ENCODE measurements at regions not wholly inside any gene's neighbourhood (a gene's known extent, or its start where the extent isn't known, plus 50 kb on each side); places are given as distances from the start of the nearest gene placed in this dataset.
A peak's percentile ranks its signal among the peaks of the same experiment; 100 is the strongest.

- Histone ChIP-seq H3K9me2 (no peaks in the 10 kb centered on the region), H3K27ac (ENCODE audit: low read depth in 2 of 2, low read length in 1 of 2) (0 out of 4 replicates have a peak overlapping the region, but pooled peaks of 1 of the 2 experiments have one; percentile 93), H2AFZ (ENCODE audit: low read depth) (no peak overlapping the region), H3K36me3 (replicated peaks in 1 of 2; ENCODE audit: control insufficient read depth in 1 of 2, insufficient read depth in 2 of 2, low read length in 1 of 2) (no peaks in the 10 kb centered on the region), H4K20me1 (ENCODE audit: insufficient read depth) (no peaks in the 10 kb centered on the region), H3K9ac (no peak overlapping the region), H3K4me2 (no peak overlapping the region), H3F3A (replicated peaks; ENCODE audit: insufficient read depth) (peaks cover 25% of the 10 kb centered on the region), H3K27me3 (ENCODE audit: insufficient read depth) (no peaks in the 10 kb centered on the region), H3K9me3 (no peaks in the 10 kb centered on the region), H3K4me1 (ENCODE audit: control insufficient read depth in 1 of 2, insufficient read depth in 2 of 2, low read depth in 1 of 2, low read length in 1 of 2) (peaks cover 5 to 43% of the 10 kb centered on the region in 2 experiments), H3K4me3 (ENCODE audit: low read depth in 2 of 2, low read length in 1 of 2) (no peak overlapping the region), H3K79me2 (ENCODE audit: insufficient read depth) (no peaks in the 10 kb centered on the region)
- POLR2A ChIA-PET = no interaction called here
- WGBS (ENCODE audit: low lambda C conversion rate) = 84% methylated on average over 4 of the region's 4 CpGs
- TF ChIP-seq JUND (IDR thresholded peaks at IDR 0.05) (no peak), TCF12 (IDR thresholded peaks at IDR 0.05) (no peak), GATA2 (CRISPR knock-in tag; IDR thresholded peaks at IDR 0.05) (no peak), EP300 (IDR thresholded peaks at IDR 0.05; ENCODE audit: borderline replicate concordance in 1 of 2, low read depth in 1 of 2, low read length in 1 of 2) (no peak), FOXM1 (IDR thresholded peaks at IDR 0.05; ENCODE audit: low read depth) (no peak), USF2 (IDR thresholded peaks at IDR 0.05; ENCODE audit: borderline replicate concordance, low read depth, low read length) (no peak), MAX (IDR thresholded peaks at IDR 0.05; ENCODE audit: low read depth) (no peak)
- CTCF ChIA-PET = no interaction called here
- DNase-seq = no peak
Measured at GRCh38 chr2:133819906-133820305, 251.6 kb upstream of the NCKAP5 start.

DNA sequence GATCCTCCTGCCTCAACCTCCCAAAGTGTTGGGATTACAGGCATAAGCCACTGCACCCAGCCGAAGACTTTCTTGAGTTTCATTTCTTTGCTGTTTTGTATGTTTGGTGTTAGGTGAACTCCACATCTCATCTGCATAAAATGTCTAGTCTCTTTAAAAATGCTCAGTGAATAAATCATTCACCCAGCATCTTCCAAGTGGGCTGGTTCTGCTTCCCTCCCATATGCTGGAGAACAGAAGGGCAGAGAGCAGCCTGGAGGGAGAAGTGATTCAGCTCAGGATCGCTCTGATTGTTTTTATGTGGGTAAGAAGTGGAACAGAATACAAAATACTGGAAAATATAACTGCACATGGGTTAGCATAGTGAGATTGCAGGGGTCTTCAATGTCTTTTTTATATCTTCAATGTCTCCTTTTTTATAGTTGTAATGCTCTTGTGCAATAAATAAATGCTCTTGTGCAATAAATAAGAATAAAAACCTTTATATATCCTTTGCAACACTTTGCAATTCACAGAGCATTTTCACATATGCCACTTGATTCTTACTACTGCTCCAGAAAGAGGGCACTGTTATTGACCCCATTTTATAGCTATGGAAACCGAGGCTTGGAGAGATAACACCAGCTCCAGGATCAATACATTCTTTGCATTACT, 253.0 kb upstream of the NCKAP5 start:
- TF ChIP-seq TAF1 (IDR thresholded peaks at IDR 0.05; ENCODE audit: borderline replicate concordance, low read depth, low read length) = no peak
- no peak for TF ChIP-seq TEAD4 (IDR thresholded peaks at IDR 0.05; ENCODE audit: borderline replicate concordance, insufficient read depth)
- TF ChIP-seq RCOR1 (IDR thresholded peaks at IDR 0.05; ENCODE audit: low read length) = no peak
- TF ChIP-seq EP300 (IDR thresholded peaks at IDR 0.05; ENCODE audit: borderline replicate concordance in 1 of 2, low read depth in 1 of 2, low read length in 1 of 2) = no peak
- 0 out of 2 replicates have a peak, but pooled peaks have one; percentile 12 for TF ChIP-seq PBX3 (IDR thresholded peaks at IDR 0.05)
- TF ChIP-seq POLR2AphosphoS5 (IDR thresholded peaks at IDR 0.05; ENCODE audit: low read depth, low read length) = no peak
- no peaks in the 10 kb centered on the region for H4K20me1 ChIP-seq (ENCODE audit: insufficient read depth)
- H2AFZ ChIP-seq (ENCODE audit: low read depth) = 0 out of 2 replicates have a peak overlapping the region, but pooled peaks have one; percentile 30

More for the DNA sequence above, 253.0 kb upstream of the NCKAP5 start:
- Histone ChIP-seq H3K4me3 (ENCODE audit: low read depth in 2 of 2, low read length in 1 of 2) (no peak overlapping the region), H3K4me2 (no peak overlapping the region), H3K27me3 (ENCODE audit: insufficient read depth) (no peaks in the 10 kb centered on the region), H3K27ac (ENCODE audit: low read depth in 2 of 2, low read length in 1 of 2) (peak overlapping the region in 1 of 2 experiments; percentile 25; a peak in 1 of 4 replicates), H3K79me2 (ENCODE audit: insufficient read depth) (no peaks in the 10 kb centered on the region), H3K9ac (no peak overlapping the region), H3K9me2 (no peaks in the 10 kb centered on the region), H3F3A (replicated peaks; ENCODE audit: insufficient read depth) (peaks cover 24% of the 10 kb centered on the region), H3K4me1 (ENCODE audit: control insufficient read depth in 1 of 2, insufficient read depth in 2 of 2, low read depth in 1 of 2, low read length in 1 of 2) (peaks cover 5 to 40% of the 10 kb centered on the region in 2 experiments), H3K9me3 (no peaks in the 10 kb centered on the region), H3K36me3 (replicated peaks in 1 of 2; ENCODE audit: control insufficient read depth in 1 of 2, insufficient read depth in 2 of 2, low read length in 1 of 2) (no peaks in the 10 kb centered on the region)
- CTCF ChIA-PET = no interaction called here
- 78% methylated on average over 3 of the region's 3 CpGs for WGBS (ENCODE audit: low lambda C conversion rate)
- POLR2A ChIA-PET = no interaction called here
- DNase-seq = no peak
